LHCN-M2 (cell line): ENCODE measurements at regions not wholly inside any gene's neighbourhood (a gene's known extent, or its start where the extent isn't known, plus 50 kb on each side); places are given as distances from the start of the nearest gene placed in this dataset.
"Not testable (repeated sequence)": the region's sequence is repeated elsewhere in the genome, so short reads cannot be mapped to it uniquely, and the experiment has no call there.

ENCODE experiments used
- DNase-seq: peaks from one replicate; pipeline ENCODE4 v3.0.0-alpha.2; 2012; ENCODE audit warnings: low read depth

- DNase-seq, result no peak
These were observed 135.6 kb upstream of the LYZL2 start for GRCh38 chr10:30765022-30765615.

- no peak for DNase-seq
These were observed 134.4 kb upstream of the LYZL2 start for GRCh38 chr10:30763918-30764317.

DNA sequence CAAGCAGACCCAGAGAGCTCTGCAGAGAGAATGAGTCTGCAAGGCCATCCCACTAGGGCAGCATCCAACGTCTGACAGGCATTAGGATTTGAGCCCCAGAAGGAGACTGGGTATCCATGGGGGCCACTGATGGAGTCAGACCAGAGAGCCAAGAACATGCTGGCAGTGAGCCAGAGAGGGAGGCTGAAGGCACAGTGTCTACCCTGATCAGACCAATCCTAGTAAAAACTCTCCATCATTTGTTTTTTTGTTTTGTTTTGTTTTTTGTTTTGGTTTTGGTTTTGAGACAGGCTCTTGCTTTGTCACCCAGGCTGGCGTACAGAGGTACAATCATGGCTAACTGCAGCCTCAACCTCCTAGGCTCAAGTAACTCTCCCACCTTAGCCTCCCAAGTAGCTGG, 133.1 kb upstream of the LYZL2 start:
- DNase-seq, result no peak

DNA sequence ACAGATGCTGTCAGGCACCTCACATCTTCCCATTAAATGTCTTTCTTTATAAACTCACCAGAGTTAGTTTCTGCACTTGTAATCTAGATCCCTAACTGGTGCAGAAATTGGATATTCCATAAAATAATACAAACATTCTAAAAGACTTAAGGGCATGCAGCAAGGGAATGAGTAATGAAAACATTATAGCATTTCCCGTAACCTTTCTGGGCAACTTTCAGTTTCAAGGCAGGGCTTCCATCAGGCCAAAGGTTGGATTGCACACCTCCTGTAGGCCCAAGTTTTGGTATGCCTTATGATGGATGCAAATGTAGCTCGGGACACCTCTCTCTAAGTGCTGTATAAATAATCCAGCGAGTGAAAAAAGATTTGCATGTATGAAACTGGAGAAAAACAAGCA, 129.9 kb upstream of the LYZL2 start:
- DNase-seq, result peak; percentile 42

GRCh38 chr10:30758338-30758737, 128.8 kb upstream of the LYZL2 start:
- DNase-seq, result no peak

DNA sequence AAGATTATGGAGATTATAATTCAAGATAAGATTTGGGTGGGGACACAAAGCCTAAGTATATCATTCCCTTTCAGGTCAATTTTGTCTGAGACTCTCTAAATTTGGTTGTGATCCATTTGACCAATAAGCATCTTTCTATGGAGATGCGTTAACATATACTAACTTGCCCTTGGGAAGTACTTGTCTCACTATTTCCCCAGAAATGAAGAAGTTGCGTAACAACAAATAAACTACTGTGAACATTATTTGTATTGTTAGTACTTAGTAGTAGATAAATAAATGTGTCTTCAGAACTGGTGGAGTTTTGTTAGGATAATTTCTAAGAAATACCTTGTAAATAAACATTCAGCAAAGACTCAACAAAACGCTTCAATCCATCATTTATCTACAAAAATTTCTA, 127.3 kb upstream of the LYZL2 start:
- DNase-seq, result no peak

GRCh38 chr10:30756151-30756550, 126.6 kb upstream of the LYZL2 start:
- DNase-seq, result no peak

GRCh38 chr10:30755441-30755953, 125.9 kb upstream of the LYZL2 start:
- DNase-seq, result no peak

DNA sequence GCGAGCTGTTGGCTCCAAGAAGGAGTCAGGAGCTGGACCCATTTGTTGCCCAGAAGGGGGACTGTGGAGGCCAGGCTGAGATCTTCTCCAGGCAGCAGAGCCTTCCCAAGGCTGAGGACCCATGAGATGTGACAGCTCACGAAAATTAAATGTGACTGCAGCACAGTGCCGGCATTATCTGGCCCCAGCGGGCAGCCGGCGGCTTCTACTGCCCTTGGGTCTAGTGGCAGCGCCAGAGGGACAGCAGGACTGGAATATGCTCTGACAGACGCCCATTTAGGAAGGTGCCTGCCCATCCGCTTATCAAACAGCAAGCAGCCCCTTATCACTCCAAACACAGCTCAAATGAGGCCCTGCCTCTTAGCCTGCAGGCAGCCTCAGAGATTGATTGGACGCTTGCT, 122.9 kb upstream of the LYZL2 start:
- no peak for DNase-seq

DNA sequence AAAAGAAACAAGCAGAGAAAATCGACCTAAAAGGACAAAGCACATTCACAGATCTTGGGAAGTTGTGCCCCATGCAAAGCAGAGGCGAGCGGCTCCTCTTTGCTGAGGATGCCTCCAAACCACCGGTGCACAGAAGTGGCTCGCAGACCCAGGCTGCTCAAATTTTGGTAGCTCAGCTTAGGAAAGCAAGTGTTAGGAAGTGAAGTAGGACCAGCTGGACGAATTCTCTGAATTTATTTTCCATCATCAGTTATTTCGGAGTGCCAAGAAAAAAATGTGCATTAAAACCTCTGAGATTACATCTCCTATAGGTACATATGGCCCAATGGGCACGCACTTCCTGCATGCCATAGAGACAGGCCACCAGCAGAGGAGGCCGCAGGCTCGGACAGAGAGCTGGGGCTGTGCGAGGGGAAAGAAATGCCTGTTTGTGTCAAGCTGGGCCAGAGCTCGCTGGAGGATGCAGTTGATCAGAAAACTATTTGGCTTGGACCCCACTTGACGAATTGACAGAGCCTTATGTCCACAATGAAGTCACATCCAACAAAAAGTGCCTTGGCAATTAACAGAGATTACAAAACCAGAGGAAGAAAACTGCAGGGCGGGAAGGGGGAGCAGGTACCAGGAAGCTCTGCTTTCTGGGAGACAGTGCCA, 122.3 kb upstream of the LYZL2 start:
- peak; percentile 69 for DNase-seq

- no peak for DNase-seq
These were observed 121.6 kb upstream of the LYZL2 start for GRCh38 chr10:30750971-30751677.

DNA sequence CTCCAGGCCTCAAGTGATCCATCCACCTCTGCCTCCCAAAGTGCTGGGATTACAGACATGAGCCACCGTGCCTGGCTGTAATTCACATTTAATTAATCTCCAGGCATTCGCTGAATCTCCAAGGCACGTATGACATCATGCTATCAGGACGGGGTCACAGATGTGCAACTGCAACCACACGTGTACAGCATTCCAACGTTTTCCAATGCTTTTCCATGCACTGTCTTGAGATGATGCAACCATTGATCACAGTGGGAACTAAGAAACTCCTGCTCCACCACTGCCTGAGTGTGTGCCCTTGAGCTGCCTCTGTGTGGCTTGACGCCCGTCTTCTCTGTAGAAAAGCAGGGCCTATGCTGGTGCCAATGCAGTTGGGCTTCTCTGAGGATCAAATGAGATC, 119.8 kb upstream of the LYZL2 start:
- no peak for DNase-seq

- no peak for DNase-seq
These were observed 118.8 kb upstream of the LYZL2 start for GRCh38 chr10:30748152-30748973.

DNA sequence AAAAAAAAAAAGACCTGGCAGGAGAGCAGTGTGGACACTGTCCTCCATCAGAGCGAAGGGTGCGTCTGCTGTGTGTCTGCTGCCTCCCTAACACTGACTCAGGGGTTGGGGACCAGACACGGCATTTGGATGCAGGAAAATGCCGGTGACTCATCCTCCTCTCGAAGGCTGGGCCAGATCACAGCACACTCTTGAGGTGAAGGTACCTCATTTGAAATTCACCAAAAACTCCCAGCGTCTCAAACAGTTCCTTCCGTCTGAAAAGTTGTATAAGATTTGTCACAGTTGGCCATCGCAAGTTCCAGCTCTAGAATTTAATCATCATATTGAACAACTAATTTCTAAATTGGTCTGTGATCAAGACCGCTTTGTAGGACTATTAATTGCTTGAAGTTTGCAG, 118.1 kb upstream of the LYZL2 start:
- peak; percentile 37 for DNase-seq

- DNase-seq, result no peak
These were observed 116.4 kb upstream of the LYZL2 start for GRCh38 chr10:30745953-30746352.

DNA sequence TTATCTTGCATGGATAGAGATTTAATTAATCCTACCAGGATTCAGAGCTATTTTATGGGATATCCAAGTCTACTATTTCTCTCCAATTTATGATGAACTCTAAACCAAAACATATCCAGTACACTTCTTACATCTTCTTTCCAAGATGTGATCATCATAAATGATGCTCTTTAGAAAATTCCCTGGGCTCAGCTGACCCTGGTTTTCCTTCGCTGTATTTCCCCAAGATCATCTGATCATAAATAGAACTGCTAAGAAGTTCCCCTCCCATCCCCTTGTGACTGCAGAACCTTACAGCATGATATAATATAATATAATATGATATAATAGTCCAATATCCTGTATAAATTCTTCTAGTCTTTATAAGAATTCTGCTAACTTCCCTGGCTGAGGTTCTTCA, 114.6 kb upstream of the LYZL2 start:
- no peak for DNase-seq

DNA sequence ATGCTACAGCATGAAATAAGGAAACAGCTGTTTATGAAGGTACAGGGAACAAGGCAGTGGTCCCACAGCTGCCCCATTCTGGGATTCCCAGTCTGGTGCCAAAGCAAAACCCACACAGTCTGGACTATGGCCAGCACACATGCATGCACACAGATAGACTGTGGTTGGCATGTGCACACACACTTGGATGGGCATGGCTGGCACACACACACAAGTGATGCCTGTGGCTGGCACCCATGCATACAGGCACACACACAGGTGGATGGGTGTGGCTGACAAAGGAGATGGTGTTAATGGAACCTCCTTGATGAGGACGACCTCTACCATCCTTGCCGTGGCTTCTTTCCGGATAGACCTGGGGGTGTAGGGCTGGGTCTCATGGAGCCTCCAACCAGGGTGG, 114.0 kb upstream of the LYZL2 start:
- DNase-seq, result no peak

GRCh38 chr10:30742471-30742870, 112.9 kb upstream of the LYZL2 start:
- no peak for DNase-seq

DNA sequence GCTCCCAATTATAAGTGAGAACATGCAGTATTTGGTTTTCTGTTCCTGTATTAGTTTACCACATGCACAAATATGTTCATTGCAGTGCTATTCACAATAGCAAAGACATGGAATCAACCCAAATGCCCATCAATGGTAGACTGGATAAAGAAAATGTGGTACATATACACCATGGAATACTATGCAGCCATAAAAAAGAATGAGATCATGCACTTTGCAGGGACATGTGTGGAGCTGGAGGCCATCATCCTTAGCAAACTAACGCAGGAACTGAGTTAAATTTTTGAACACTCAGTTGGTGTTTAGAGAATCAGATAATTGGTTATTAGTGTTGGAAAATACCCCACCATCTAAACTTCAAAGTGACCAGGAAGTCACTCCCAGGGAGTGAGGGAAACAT, 111.2 kb upstream of the LYZL2 start:
- not testable (repeated sequence) for DNase-seq

- no peak for DNase-seq
These were observed 108.9 kb upstream of the LYZL2 start for GRCh38 chr10:30738416-30738815.

DNA sequence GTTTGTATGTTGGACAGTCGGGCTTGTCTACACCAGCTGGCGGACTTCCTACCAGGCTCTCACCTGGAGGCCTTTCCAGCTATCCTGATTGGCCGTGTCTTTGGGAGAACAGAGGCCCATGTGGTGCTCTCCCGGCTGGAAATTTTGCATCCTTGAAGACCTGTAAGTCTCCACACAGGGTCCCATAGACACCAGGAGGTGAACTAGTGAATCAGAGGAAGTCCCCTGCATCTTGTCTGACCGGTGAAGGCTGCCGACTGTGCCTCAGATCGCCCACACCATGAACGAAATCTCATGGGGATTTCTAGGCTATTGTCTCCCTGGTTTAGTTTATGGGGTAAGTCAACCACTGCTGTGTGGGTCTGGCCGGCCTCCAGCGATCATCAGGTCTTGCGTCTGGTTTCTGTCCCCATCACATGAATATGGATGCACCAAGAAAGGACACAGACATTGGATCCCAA, 108.4 kb upstream of the LYZL2 start:
- DNase-seq, result no peak

DNA sequence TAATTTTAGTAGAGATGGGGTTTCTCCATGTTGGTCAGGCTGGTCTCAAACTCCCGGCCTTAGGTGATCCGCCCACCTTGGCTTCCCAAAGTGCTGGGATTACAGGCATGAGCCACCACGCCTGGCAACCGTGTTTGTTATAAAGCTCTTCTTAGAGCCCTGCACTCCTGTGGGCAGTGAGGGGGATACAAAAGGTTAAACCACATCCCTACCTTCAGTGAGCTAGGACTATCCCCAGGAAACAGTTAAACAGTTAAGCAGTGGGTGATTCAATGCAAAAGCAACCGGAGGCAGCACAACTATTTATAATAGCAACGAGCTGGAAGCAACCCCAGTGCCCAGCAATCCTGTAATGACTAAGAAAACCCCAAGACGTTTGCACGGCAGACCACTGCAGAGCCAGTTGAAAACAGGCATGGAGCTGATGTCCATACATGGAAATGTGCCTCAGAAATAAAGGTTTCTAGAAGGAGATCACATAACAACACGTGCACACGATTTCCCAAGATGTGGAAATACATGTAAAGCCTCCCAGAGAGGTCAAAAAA, 107.2 kb upstream of the LYZL2 start:
- DNase-seq, result peak; percentile 99
